CD4-positive, alpha-beta T cell treated with Interleukin-2 at 100 ng/mL for 4 hours (primary cell): ENCODE measurements at regions not wholly inside any gene's neighbourhood (a gene's known extent, or its start where the extent isn't known, plus 50 kb on each side); places are given as distances from the start of the nearest gene placed in this dataset.

ENCODE experiments used
- DNase-seq: peaks from one replicate; pipeline ENCODE4 v3.0.0-alpha.2; 2020; ENCODE audit warnings: low spot score

- DNase-seq = no peak
Observed at GRCh38 chr13:81493144-81493543, 1152.2 kb upstream of the SPRY2 start.

GRCh38 chr13:81492449-81492848 lies 1151.5 kb upstream of the SPRY2 start:
- no peak for DNase-seq

GRCh38 chr13:81488021-81488420 lies 1147.1 kb upstream of the SPRY2 start:
- DNase-seq = no peak

GRCh38 chr13:81487151-81487550 lies 1146.2 kb upstream of the SPRY2 start:
- DNase-seq = no peak

- no peak for DNase-seq
Observed at GRCh38 chr13:81480634-81481033, 1139.7 kb upstream of the SPRY2 start.

GRCh38 chr13:81473366-81473899 lies 1132.5 kb upstream of the SPRY2 start:
- DNase-seq = no peak

GRCh38 chr13:81458170-81458569 lies 1117.2 kb upstream of the SPRY2 start:
- no peak for DNase-seq

- no peak for DNase-seq
Observed at GRCh38 chr13:81446441-81446840, 1105.5 kb upstream of the SPRY2 start.

GRCh38 chr13:81442904-81443303 lies 1102.0 kb upstream of the SPRY2 start:
- no peak for DNase-seq

GRCh38 chr13:81425286-81425685 lies 1084.4 kb upstream of the SPRY2 start:
- DNase-seq = no peak

GRCh38 chr13:81409284-81409683 lies 1068.4 kb upstream of the SPRY2 start:
- no peak for DNase-seq

GRCh38 chr13:81408647-81409046 lies 1067.7 kb upstream of the SPRY2 start:
- no peak for DNase-seq

- DNase-seq = no peak
Observed at GRCh38 chr13:81406639-81407292, 1065.8 kb upstream of the SPRY2 start.

- DNase-seq = no peak
Observed at GRCh38 chr13:81406022-81406421, 1065.1 kb upstream of the SPRY2 start.

- DNase-seq = no peak
Observed at GRCh38 chr13:81396192-81396591, 1055.3 kb upstream of the SPRY2 start.

- no peak for DNase-seq
Observed at GRCh38 chr13:81395368-81395767, 1054.4 kb upstream of the SPRY2 start.

- no peak for DNase-seq
Observed at GRCh38 chr13:81394640-81395039, 1053.7 kb upstream of the SPRY2 start.

- no peak for DNase-seq
Observed at GRCh38 chr13:81393721-81394120, 1052.8 kb upstream of the SPRY2 start.

- no peak for DNase-seq
Observed at GRCh38 chr13:81393110-81393509, 1052.2 kb upstream of the SPRY2 start.

- no peak for DNase-seq
Observed at GRCh38 chr13:81388400-81388799, 1047.5 kb upstream of the SPRY2 start.

GRCh38 chr13:81383444-81383843 lies 1042.5 kb upstream of the SPRY2 start:
- no peak for DNase-seq

GRCh38 chr13:81382246-81382645 lies 1041.3 kb upstream of the SPRY2 start:
- DNase-seq = no peak

- DNase-seq = no peak
Observed at GRCh38 chr13:81381560-81381959, 1040.6 kb upstream of the SPRY2 start.

- no peak for DNase-seq
Observed at GRCh38 chr13:81379183-81379582, 1038.3 kb upstream of the SPRY2 start.
